Panc1 (cell line): ENCODE measurements at regions not wholly inside any gene's neighbourhood (a gene's known extent, or its start where the extent isn't known, plus 50 kb on each side); places are given as distances from the start of the nearest gene placed in this dataset.

Experiments
- CTCF ChIP-seq: fragments of 450-650 bp; IDR thresholded peaks from 2 replicates; pipeline ENCODE4 v1.5.1; 2017; ENCODE audit warnings: mild to moderate bottlenecking
- POLR2AphosphoS5 ChIP-seq: IDR thresholded peaks from 2 replicates; pipeline ENCODE4 v1.6.1; 2012; ENCODE audit warnings: mild to moderate bottlenecking, low read depth, low read length, moderate library complexity
- SIN3A ChIP-seq: IDR thresholded peaks from 2 replicates; pipeline ENCODE4 v1.6.1; 2012; ENCODE audit warnings: low read depth, mild to moderate bottlenecking, low read length, moderate library complexity, borderline replicate concordance; ENCODE audit not compliant: insufficient read depth

GRCh38 chr6:47426524-47427302, 50.9 kb upstream of the CD2AP start:
- TF ChIP-seq CTCF (no peak), POLR2AphosphoS5 (no peak), SIN3A (no peak)
